ENCODE measurements at regions not wholly inside any gene's neighbourhood (a gene's known extent, or its start where the extent isn't known, plus 50 kb on each side); places are given as distances from the start of the nearest gene placed in this dataset.

DNA sequence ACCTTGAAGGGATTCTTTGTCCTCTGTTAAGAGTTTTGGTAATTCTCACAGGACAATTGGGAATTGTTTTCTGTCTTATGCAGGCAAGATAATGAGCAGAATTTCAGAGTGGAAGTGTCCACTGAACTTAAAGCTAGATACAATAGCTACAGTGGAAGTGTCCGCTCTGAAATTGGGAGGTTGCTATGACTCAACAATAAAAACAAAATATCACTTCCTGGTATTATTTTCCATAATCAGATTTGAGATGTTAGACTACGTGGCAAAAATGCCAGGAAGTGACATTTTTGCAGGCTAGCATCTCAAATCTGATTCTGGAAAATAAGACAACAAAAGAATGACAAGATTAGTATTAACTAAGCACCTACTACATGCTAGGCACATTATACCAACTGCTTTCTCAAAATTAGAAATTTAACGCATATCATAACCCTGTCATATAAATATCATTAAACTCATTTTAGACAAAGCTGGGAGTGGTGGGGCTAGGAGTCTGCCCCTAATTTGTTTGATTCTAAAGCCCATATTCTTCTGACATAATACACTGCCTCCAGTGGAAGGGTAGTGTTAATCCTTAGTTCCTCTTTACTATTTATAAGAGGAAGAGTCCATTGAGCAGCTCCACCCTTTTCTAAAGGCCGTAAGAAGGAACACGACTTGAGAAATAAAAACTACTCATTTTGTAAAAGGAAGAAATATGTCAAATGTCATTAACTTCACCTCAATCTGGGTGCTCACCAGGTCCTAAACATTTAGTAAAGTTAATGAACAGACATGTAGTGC, 266.9 kb upstream of the STT3B start:
- no peaks in the 10 kb centered on the region for H3K9me3 ChIP-seq (ENCODE audit: control insufficient read depth, low read depth, low read length)
- H2BK15ac ChIP-seq (ENCODE audit: low read depth, low read length): no peak overlapping the region
- Mint-ChIP-seq H3K36me3 (ENCODE audit: insufficient read depth in 1 of 3, low read depth in 3 of 3) (no peaks in the 10 kb centered on the region), H3K4me3 (no peak overlapping the region), H3K4me1 (no peaks in the 10 kb centered on the region), H3K9me3 (peaks cover under 1 to 1% of the 10 kb centered on the region in 2 experiments; a peak in 1 of 5 replicates), H3K27me3 (ENCODE audit: low read depth) (no peaks in the 10 kb centered on the region), H3K27ac (no peak overlapping the region)
- H4K8ac ChIP-seq (replicated peaks; ENCODE audit: insufficient read length, low read depth, low read length): no peak overlapping the region
- H3T11ph ChIP-seq (ENCODE audit: low read length): no peak overlapping the region
- H3K27me3 ChIP-seq (ENCODE audit: insufficient read depth, low read length): no peaks in the 10 kb centered on the region
- TF ChIP-seq, protein P1, sequence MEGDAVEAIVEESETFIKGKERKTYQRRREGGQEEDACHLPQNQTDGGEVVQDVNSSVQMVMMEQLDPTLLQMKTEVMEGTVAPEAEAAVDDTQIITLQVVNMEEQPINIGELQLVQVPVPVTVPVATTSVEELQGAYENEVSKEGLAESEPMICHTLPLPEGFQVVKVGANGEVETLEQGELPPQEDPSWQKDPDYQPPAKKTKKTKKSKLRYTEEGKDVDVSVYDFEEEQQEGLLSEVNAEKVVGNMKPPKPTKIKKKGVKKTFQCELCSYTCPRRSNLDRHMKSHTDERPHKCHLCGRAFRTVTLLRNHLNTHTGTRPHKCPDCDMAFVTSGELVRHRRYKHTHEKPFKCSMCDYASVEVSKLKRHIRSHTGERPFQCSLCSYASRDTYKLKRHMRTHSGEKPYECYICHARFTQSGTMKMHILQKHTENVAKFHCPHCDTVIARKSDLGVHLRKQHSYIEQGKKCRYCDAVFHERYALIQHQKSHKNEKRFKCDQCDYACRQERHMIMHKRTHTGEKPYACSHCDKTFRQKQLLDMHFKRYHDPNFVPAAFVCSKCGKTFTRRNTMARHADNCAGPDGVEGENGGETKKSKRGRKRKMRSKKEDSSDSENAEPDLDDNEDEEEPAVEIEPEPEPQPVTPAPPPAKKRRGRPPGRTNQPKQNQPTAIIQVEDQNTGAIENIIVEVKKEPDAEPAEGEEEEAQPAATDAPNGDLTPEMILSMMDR (conservative IDR thresholded peaks at IDR 0.05): no peak
- no peaks in the 10 kb centered on the region for H3K4me1 ChIP-seq (ENCODE audit: insufficient read depth, low read length)
- no peak overlapping the region for H3K23ac ChIP-seq (ENCODE audit: insufficient read length, low read depth, low read length)
- no peak overlapping the region for H4K91ac ChIP-seq (ENCODE audit: insufficient read length, low read depth, low read length)
- H4K20me1 ChIP-seq (ENCODE audit: control insufficient read depth, insufficient read depth, insufficient read length): no peaks in the 10 kb centered on the region
- no peak overlapping the region for H3K9ac ChIP-seq (ENCODE audit: extremely low read depth, insufficient read length, low read length)
- no peak overlapping the region for H2BK20ac ChIP-seq (ENCODE audit: low read depth, low read length, poor library complexity, severe bottlenecking)
- no peaks in the 10 kb centered on the region for H3K79me2 ChIP-seq (ENCODE audit: insufficient read depth, low read length)
- H3K18ac ChIP-seq (ENCODE audit: insufficient read length, low read depth, low read length): no peak overlapping the region
- no peak overlapping the region for H2BK5ac ChIP-seq (ENCODE audit: insufficient read length, low read length)
- no peak overlapping the region for H2AFZ ChIP-seq (ENCODE audit: low read length)
- whole genome bisulfite sequencing (ENCODE audit: extremely low coverage, insufficient read length, low lambda C conversion rate): no CpG with 5 or more reads among the region's 5 CpGs
- no peak overlapping the region for H3K4ac ChIP-seq (ENCODE audit: low read depth, low read length)
- no peak overlapping the region for H2BK120ac ChIP-seq (ENCODE audit: low read depth, low read length, poor library complexity, severe bottlenecking)
- H3K79me1 ChIP-seq (ENCODE audit: insufficient read depth, low read depth, low read length, poor library complexity, severe bottlenecking): no peaks in the 10 kb centered on the region
- DNase-seq: no peak
- no peak overlapping the region for H3K4me2 ChIP-seq (ENCODE audit: insufficient read depth, insufficient read length, low read length)
- H3K27ac ChIP-seq (ENCODE audit: insufficient read length, low read depth, low read length): no peak overlapping the region
- no peaks in the 10 kb centered on the region for H3K23me2 ChIP-seq (ENCODE audit: insufficient read length, low read depth, low read length, poor library complexity, severe bottlenecking)
- H2BK12ac ChIP-seq (ENCODE audit: insufficient read length, low read depth, low read length): no peak overlapping the region
- H3K14ac ChIP-seq (ENCODE audit: insufficient read depth, low read length): no peak overlapping the region
- H4K5ac ChIP-seq (ENCODE audit: insufficient read length, low read depth, low read length): no peak overlapping the region
- H3K56ac ChIP-seq (ENCODE audit: insufficient read length, low read depth, low read length): no peak overlapping the region
- no peak overlapping the region for H2AK5ac ChIP-seq (ENCODE audit: insufficient read length, low read length)
